K562 (cell line): ENCODE measurements at regions not wholly inside any gene's neighbourhood (a gene's known extent, or its start where the extent isn't known, plus 50 kb on each side); places are given as distances from the start of the nearest gene placed in this dataset.

Experiments
- ATAC-seq: fragments of 200-7000 bp; cut with Tn5 transposase; 3 replicates; pipeline ENCODE4 v1.9.1; 2020; ENCODE audit warnings: moderate library complexity
- BruUV-seq: library from RNA; stranded (reverse); fragments of 400-500 nt; replicated peaks from 2 replicates; lab custom pipeline; 2021; lab: Mats Ljungman, UMichigan
- CTCF ChIA-PET: fragments of 300-600 bp; formaldehyde crosslinking; extraction: SDS; loops from one replicate; lab custom pipeline; 2021; ENCODE audit warnings: low intra/inter-chr PET ratio; lab: Yijun Ruan, JAX
- POLR2A ChIA-PET: fragments of 300-600, 350-650 bp; sonication (Branson Sonifier 250); formaldehyde crosslinking; extraction: SDS; loops from one replicate; lab custom pipeline; 2021; ENCODE audit warnings: antibody characterized with exemption, inconsistent platforms; lab: Yijun Ruan, JAX
- DNase-seq, 4 experiments: peaks; one replicate each; pipeline versions ENCODE4 v3.0.0 to v3.0.0-alpha.2; 2011 to 2018; ENCODE audit warnings: low spot score in 3 of 4, mixed read lengths in 3 of 4; ENCODE audit errors: extremely low read depth in 1 of 4
- FAIRE-seq: peaks from 2 replicates; lab custom pipeline; 2011; peaks lifted over from hg19 to GRCh38; lab: Jason Lieb, UNC
- H2AFZ ChIP-seq: 2 replicates; pipeline ENCODE4 v1.6.0; 2011; ENCODE audit warnings: low read depth, low read length, control low read depth, inconsistent platforms
- H3K27ac ChIP-seq: fragments of 200-600 bp; 3 replicates; pipeline ENCODE4 v1.8.0; 2011; ENCODE audit warnings: low read depth, mild to moderate bottlenecking, control low read depth, inconsistent platforms, low read length, moderate library complexity, mixed read lengths; ENCODE audit errors: extremely low read depth
- H3K27me3 ChIP-seq, 2 experiments: fragments of 300-600 bp in 1 of 2; 2 replicates in 1 of 2; 3 replicates in 1 of 2; pipeline versions ENCODE4 v1.6.0 to v1.8.0; 2011; ENCODE audit warnings: inconsistent platforms in 2 of 2, low read length in 2 of 2, mild to moderate bottlenecking in 1 of 2, mixed read lengths in 1 of 2, moderate library complexity in 1 of 2; ENCODE audit not compliant: control insufficient read depth in 2 of 2, insufficient read depth in 2 of 2
- H3K36me3 ChIP-seq: fragments of 300-600 bp; 3 replicates; pipeline ENCODE4 v1.8.0; 2011; ENCODE audit warnings: mild to moderate bottlenecking, low read length, inconsistent platforms; ENCODE audit not compliant: control insufficient read depth, insufficient read depth
- H3K4me1 ChIP-seq, 2 experiments: fragments of 200-600 bp in 1 of 2; replicated peaks in 1 of 2; 2 replicates in 1 of 2; 3 replicates in 1 of 2; pipeline versions ENCODE4 v1.5.1 to v1.8.0; 2011; ENCODE audit warnings: inconsistent platforms in 2 of 2, low read length in 2 of 2, mild to moderate bottlenecking in 1 of 2, mixed read lengths in 1 of 2, moderate library complexity in 1 of 2; ENCODE audit not compliant: control insufficient read depth in 2 of 2, insufficient read depth in 2 of 2
- H3K4me2 ChIP-seq: 2 replicates; pipeline ENCODE4 v1.6.1; 2011; ENCODE audit warnings: low read length, control low read depth, inconsistent platforms, mixed read lengths; ENCODE audit not compliant: insufficient read depth
- H3K4me3 ChIP-seq: fragments of 200-600 bp; sonication (generic), shearing (Covaris generic); 2 replicates; pipeline ENCODE4 v1.5.1; 2016; ENCODE audit warnings: control low read depth, inconsistent platforms
- H3K79me2 ChIP-seq: fragments of 200-600 bp; 3 replicates; pipeline ENCODE4 v1.8.0; 2011; ENCODE audit warnings: low read length, inconsistent platforms; ENCODE audit not compliant: control insufficient read depth, insufficient read depth
- H3K9ac ChIP-seq, 2 experiments: 2 replicates each; pipeline versions ENCODE4 v1.6.0 to v1.6.1; 2011; ENCODE audit warnings: low read depth in 2 of 2, low read length in 2 of 2, control low read depth in 1 of 2, inconsistent platforms in 1 of 2, mild to moderate bottlenecking in 1 of 2, mixed read lengths in 1 of 2; ENCODE audit not compliant: insufficient read depth in 1 of 2
- H3K9me1 ChIP-seq: one replicate; pipeline ENCODE4 v1.6.0; 2011; ENCODE audit warnings: inconsistent platforms, mild to moderate bottlenecking, low read length, moderate library complexity; ENCODE audit not compliant: control insufficient read depth, insufficient read depth
- H3K9me3 ChIP-seq: replicated peaks from 2 replicates; pipeline ENCODE4 v1.5.1; 2011; ENCODE audit warnings: low read depth, low read length, inconsistent platforms; ENCODE audit not compliant: control insufficient read depth, insufficient read depth
- H4K20me1 ChIP-seq: replicated peaks from 2 replicates; pipeline ENCODE4 v1.6.1; 2011; ENCODE audit warnings: low read length, inconsistent platforms, mixed read lengths; ENCODE audit not compliant: control insufficient read depth, insufficient read depth
- ARHGAP35 ChIP-seq: fragments of 450-650 bp; IDR thresholded peaks from 2 replicates; pipeline ENCODE4 v1.6.1; 2018; ENCODE audit not compliant: partially characterized antibody
- EP400 ChIP-seq: fragments of 450-650 bp; IDR thresholded peaks from 2 replicates; pipeline ENCODE4 v1.6.1; 2017; ENCODE audit warnings: antibody characterized with exemption, mild to moderate bottlenecking, moderate library complexity
- ETV1 ChIP-seq: fragments of 450-650 bp; conservative IDR thresholded peaks from 2 replicates; pipeline ENCODE4 v1.6.1; 2016; ENCODE audit warnings: missing genetic modification characterization, control low read depth, low read depth, missing compliant biosample characterization
- EWSR1 ChIP-seq: fragments of 450-650 bp; IDR thresholded peaks from 2 replicates; pipeline ENCODE4 v1.6.1; 2018; ENCODE audit warnings: borderline replicate concordance, mild to moderate bottlenecking, low read depth, moderate library complexity; ENCODE audit not compliant: partially characterized antibody
- GATAD2B ChIP-seq: fragments of 450-650 bp; IDR thresholded peaks from 2 replicates; pipeline ENCODE4 v1.6.1; 2017; ENCODE audit warnings: mild to moderate bottlenecking, borderline replicate concordance
- NR4A1 ChIP-seq, 2 experiments: fragments of 250-450 bp in 1 of 2; fragments of 450-650 bp in 1 of 2; sonication (Bioruptor Pico) in 1 of 2; IDR thresholded peaks; 2 replicates each; pipeline versions ENCODE4 v1.4.0 to v1.6.1; 2016 to 2020; ENCODE audit warnings: mild to moderate bottlenecking in 2 of 2, missing compliant biosample characterization in 1 of 2, missing genetic modification characterization in 1 of 2, moderate library complexity in 1 of 2
- RBM25 ChIP-seq: fragments of 200-400 bp; formaldehyde crosslinking; IDR thresholded peaks from 2 replicates; pipeline ENCODE4 v1.6.1; 2018; ENCODE audit warnings: low read length, low read depth, moderate library complexity; ENCODE audit not compliant: severe bottlenecking
- RFX1 ChIP-seq: fragments of 450-650 bp; IDR thresholded peaks from 2 replicates; pipeline ENCODE4 v1.6.1; 2016; ENCODE audit warnings: mild to moderate bottlenecking, moderate library complexity
- TEAD1 ChIP-seq, 2 experiments: fragments of 450-650 bp in 1 of 2; sonication (generic) in 1 of 2; formaldehyde crosslinking; IDR thresholded peaks; 2 replicates each; pipeline versions ENCODE4 v1.4.0 to v1.8.0; 2020 to 2022; ENCODE audit warnings: mild to moderate bottlenecking in 2 of 2, missing genetic modification reagents in 1 of 2
- TEAD2 ChIP-seq: fragments of 450-650 bp; IDR thresholded peaks from 2 replicates; pipeline ENCODE4 v1.6.1; 2016; ENCODE audit warnings: missing genetic modification characterization, control low read depth, missing compliant biosample characterization
- ZNF174 ChIP-seq: fragments of 250-450 bp; sonication (Bioruptor Pico); IDR thresholded peaks from 2 replicates; pipeline ENCODE4 v1.4.0; 2020; ENCODE audit warnings: mild to moderate bottlenecking
- ZNF436 ChIP-seq: fragments of 250-450, 450-650 bp; sonication (Bioruptor Pico); formaldehyde crosslinking; IDR thresholded peaks from 2 replicates; pipeline ENCODE4 v1.7.0; 2020; ENCODE audit warnings: mild to moderate bottlenecking
- ZNF644 ChIP-seq: fragments of 200-800 bp; sonication (Bioruptor generic); IDR thresholded peaks from 2 replicates; pipeline ENCODE4 v1.6.1; 2016; ENCODE audit warnings: low read depth, missing genetic modification characterization, missing compliant biosample characterization
- ZNF668 ChIP-seq: fragments of 250-450 bp; sonication (Bioruptor Pico); IDR thresholded peaks from 2 replicates; pipeline ENCODE4 v1.8.0; 2022; ENCODE audit warnings: mild to moderate bottlenecking, inconsistent platforms
- WGBS: fragments of 100-300 bp; shearing (Covaris generic); methylation state at CpG from one replicate; pipeline ENCODE4 v1.1.6; 2016; ENCODE audit warnings: low coverage, mixed read lengths; ENCODE audit not compliant: insufficient coverage; ENCODE audit errors: missing lambda C conversion rate; 5-methylcytosine and 5-hydroxymethylcytosine counted together
- in situ Hi-C: fragments of 300-500 bp; cut with MboI; formaldehyde crosslinking; loops from 4 replicates; pipeline ENCODE4 v1.15.0; 2018; ENCODE audit warnings: inconsistent platforms, mixed read lengths
- intact Hi-C: fragments of 100-400 bp; cut with micrococcal nuclease; formaldehyde crosslinking; loops from 2 replicates; pipeline ENCODE4 v1.14.2; 2022
- TF ChIP-seq, protein P1 (sequence below): fragments of 250-450 bp; sonication (Bioruptor Pico); IDR thresholded peaks from 2 replicates; pipeline ENCODE4 v1.8.0; 2022; ENCODE audit warnings: inconsistent platforms, mild to moderate bottlenecking, moderate library complexity, borderline replicate concordance
- TF ChIP-seq, protein P2 (sequence below): fragments of 450-650 bp; formaldehyde crosslinking; IDR thresholded peaks from 2 replicates; pipeline ENCODE4 v1.4.0; 2020; ENCODE audit warnings: mild to moderate bottlenecking, moderate library complexity

DNA sequence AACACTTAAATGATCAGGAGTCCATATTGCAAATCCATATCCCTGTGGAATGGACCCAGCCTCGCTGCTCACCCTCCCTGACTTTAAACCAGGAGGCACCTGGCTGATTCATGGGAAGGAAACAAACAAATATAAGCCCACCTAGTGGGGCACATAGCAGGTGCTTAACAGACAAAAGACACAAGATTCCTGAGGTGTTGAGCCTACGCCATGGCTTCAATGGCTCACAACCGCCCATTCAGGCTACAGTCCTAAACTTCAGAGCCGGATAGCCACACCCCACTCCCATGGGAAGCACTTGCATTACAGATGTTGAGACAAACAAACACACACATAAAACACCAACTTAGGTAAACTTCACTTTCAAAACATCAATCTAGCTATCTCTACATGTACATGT, 359.9 kb downstream of the ICE1 start:
- 1% methylated on average over 4 of the region's 4 CpGs for WGBS
- Histone ChIP-seq H3K27me3 (no peaks in the 10 kb centered on the region), H3K4me3 (no peak overlapping the region), H2AFZ (no peak overlapping the region), H3K79me2 (no peaks in the 10 kb centered on the region), H3K9me3 (no peaks in the 10 kb centered on the region), H3K4me1 (no peaks in the 10 kb centered on the region), H4K20me1 (no peaks in the 10 kb centered on the region), H3K9ac (no peak overlapping the region), H3K4me2 (no peak overlapping the region), H3K36me3 (no peaks in the 10 kb centered on the region), H3K27ac (no peak overlapping the region), H3K9me1 (no peaks in the 10 kb centered on the region)
- ChIA-PET CTCF (no interaction called here), POLR2A (interaction anchor here (1.0 kb wide), 1 partner anchor 10 kb away, joined by 3 read pairs; no protein-coding TSS in a partner anchor)
- DNase-seq, result no peak
- no peak for ATAC-seq
- TF ChIP-seq TEAD1 (CRISPR knock-in tag; IDR thresholded peaks at IDR 0.05) (no peak), ETV1 (tag) (no peak), EP400 (no peak), ZNF644 (tag) (no peak), RBM25 (no peak), EWSR1 (no peak), TEAD2 (tag) (no peak), ZNF668 (CRISPR knock-in tag) (no peak), NR4A1 (CRISPR knock-in tag; IDR thresholded peaks at IDR 0.05) (no peak), NR4A1 (tag; IDR thresholded peaks at IDR 0.05) (no peak), RFX1 (no peak), ZNF436 (no peak), ARHGAP35 (no peak), ZNF174 (CRISPR knock-in tag) (no peak), GATAD2B (no peak)
- TF ChIP-seq, protein P1, sequence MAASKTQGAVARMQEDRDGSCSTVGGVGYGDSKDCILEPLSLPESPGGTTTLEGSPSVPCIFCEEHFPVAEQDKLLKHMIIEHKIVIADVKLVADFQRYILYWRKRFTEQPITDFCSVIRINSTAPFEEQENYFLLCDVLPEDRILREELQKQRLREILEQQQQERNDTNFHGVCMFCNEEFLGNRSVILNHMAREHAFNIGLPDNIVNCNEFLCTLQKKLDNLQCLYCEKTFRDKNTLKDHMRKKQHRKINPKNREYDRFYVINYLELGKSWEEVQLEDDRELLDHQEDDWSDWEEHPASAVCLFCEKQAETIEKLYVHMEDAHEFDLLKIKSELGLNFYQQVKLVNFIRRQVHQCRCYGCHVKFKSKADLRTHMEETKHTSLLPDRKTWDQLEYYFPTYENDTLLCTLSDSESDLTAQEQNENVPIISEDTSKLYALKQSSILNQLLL (CRISPR knock-in tag), result no peak
- TF ChIP-seq, protein P2, sequence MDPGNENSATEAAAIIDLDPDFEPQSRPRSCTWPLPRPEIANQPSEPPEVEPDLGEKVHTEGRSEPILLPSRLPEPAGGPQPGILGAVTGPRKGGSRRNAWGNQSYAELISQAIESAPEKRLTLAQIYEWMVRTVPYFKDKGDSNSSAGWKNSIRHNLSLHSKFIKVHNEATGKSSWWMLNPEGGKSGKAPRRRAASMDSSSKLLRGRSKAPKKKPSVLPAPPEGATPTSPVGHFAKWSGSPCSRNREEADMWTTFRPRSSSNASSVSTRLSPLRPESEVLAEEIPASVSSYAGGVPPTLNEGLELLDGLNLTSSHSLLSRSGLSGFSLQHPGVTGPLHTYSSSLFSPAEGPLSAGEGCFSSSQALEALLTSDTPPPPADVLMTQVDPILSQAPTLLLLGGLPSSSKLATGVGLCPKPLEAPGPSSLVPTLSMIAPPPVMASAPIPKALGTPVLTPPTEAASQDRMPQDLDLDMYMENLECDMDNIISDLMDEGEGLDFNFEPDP, result no peak
- intact Hi-C loops, result no loop called here
- in situ Hi-C loops, result no loop called here
- no TSS peak for BruUV-seq
- FAIRE-seq, result no peak
